GM12892 (cell line): ENCODE measurements at regions not wholly inside any gene's neighbourhood (a gene's known extent, or its start where the extent isn't known, plus 50 kb on each side); places are given as distances from the start of the nearest gene placed in this dataset.

ENCODE experiments used
- DNase-seq: peaks from one replicate; pipeline ENCODE4 v3.0.0; 2011; ENCODE audit not compliant: insufficient read length
- FAIRE-seq: peaks from 2 replicates; lab custom pipeline; 2011; peaks lifted over from hg19 to GRCh38; lab: Jason Lieb, UNC
- POLR2A ChIP-seq: IDR thresholded peaks from 2 replicates; pipeline ENCODE4 v1.6.1; 2011; ENCODE audit warnings: low read depth, low read length, control low read depth
- POLR2AphosphoS5 ChIP-seq: IDR thresholded peaks from 2 replicates; pipeline ENCODE4 v1.6.1; 2011; ENCODE audit warnings: low read depth, low read length, control low read depth
- TAF1 ChIP-seq: IDR thresholded peaks from 2 replicates; pipeline ENCODE4 v1.6.1; 2011; ENCODE audit warnings: low read depth, mild to moderate bottlenecking, control low read depth, low read length, borderline replicate concordance

DNA sequence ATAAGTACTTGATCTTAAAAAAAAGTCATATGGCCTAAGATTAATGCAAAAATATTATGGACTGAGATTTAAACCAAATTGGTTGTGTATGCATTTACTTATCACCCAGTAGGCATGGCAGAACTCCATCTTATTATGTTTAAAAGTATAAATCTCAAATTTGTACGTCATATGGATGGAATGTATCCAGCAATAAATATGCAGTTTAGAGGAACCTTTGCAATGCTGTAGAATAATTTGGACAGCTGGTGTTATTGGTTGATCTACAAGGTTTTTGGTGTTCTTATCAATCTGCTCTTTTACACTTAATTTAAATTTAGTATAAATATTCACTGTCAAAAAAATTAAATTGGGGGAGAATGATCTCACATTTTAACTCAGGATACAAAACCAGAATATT, 640.2 kb downstream of the SATB2 start:
- no peak for TF ChIP-seq POLR2A
- no peak for TF ChIP-seq TAF1
- TF ChIP-seq POLR2AphosphoS5, result no peak
- DNase-seq, result no peak

DNA sequence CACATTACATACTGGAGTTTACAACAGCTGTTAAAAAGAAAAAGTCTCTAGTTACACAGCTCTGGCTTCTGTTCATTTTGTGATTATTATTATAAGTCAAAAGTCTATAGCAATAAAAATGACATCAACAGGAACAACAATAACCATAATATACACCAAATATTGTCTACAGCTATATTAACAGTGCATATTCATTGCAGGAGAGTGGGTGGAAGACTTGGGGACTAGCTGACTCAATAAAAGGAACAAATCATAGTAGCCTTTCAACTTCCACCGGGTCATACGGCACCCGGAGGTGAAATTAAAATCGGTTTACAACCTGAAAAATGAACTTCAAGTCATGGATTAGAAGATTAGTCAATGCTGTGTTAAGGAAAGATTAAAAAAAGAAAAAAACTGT, 642.1 kb downstream of the SATB2 start:
- FAIRE-seq, result no peak
- TF ChIP-seq POLR2A (no peak), POLR2AphosphoS5 (no peak), TAF1 (no peak)
- DNase-seq, result no peak

More for the DNA sequence above, 640.2 kb downstream of the SATB2 start:
- FAIRE-seq, result no peak

DNA sequence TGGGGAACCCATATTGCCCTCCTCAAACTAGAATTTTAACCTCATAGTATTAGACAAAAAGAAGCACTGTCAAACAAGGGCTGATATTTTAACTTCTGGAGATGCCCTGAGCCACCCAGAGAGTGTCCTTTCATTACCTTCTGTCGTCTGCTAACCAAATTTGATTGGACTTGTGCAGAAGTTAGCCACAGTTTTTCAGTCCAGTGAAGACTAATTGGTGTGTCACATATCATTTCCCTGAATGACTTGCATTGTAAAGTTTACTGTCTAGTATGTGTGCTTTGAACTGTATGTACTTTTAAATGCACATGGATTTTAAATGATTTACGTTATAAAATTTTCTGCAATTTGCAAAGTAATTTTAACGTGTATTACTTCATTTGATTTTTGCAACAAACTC, 646.5 kb downstream of the SATB2 start:
- no peak for TF ChIP-seq POLR2AphosphoS5
- no peak for TF ChIP-seq TAF1
- no peak for TF ChIP-seq POLR2A
- no peak for DNase-seq
- no peak for FAIRE-seq

DNA sequence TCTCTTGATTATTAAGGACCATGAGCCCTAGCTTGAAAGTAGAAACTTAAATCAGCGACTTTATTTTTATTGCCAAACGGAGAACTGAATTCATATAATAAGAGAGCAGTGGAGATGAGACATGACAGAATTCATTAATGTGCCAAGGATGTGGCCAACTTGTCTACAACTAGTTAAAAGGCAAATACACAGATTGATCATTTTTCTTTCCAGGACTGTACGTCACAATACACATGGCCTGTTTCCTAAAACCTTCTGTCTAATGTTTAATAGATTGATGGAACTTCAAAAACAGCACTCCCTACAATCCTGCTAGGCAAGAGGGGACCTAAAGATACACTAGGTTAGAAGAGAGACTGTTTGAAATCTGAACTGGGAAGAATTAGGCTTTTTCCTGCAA, 647.8 kb downstream of the SATB2 start:
- no peak for DNase-seq
- no peak for FAIRE-seq
- no peak for TF ChIP-seq POLR2AphosphoS5
- TF ChIP-seq TAF1, result no peak
- TF ChIP-seq POLR2A, result no peak

DNA sequence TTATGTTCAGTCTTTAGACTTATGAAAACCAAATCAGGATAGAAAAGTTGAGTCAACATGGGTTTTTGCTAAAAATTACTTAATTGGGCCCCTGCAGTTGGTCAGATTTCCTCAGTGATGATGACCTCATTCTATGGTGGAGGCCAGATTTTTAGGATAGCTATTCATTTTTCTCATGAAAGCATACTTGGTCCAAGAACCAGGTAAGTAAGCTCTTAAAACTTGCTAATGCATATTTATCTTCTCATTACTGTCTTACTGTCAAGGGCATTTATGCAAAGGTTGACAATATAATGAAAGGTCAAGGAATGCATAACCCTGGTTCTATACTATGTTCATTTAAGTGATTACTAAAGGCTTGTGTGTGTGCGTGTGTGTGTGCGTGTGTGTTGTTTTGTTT, 650.6 kb downstream of the SATB2 start:
- FAIRE-seq (no peak), DNase-seq (no peak)
- no peak for TF ChIP-seq TAF1
- TF ChIP-seq POLR2AphosphoS5, result no peak
- TF ChIP-seq POLR2A, result no peak

DNA sequence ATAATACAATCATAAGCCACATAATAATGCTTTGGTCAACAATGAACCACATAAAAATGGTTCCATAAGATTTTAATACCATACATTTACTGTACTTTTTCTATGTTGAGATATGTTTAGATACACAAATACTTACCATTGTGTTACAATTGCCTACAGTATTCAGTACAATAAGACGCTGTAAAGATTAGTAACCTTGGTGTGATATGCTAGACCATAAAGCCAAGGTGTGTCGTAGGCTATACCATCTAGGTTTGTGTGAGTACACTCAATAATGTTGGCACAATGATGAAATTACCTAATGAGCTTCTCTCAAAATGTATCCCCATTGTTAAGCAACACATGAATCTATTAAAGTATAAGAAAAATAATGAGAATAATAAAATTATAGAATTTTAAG, 662.3 kb downstream of the SATB2 start:
- no peak for TF ChIP-seq TAF1
- TF ChIP-seq POLR2AphosphoS5, result no peak
- TF ChIP-seq POLR2A, result no peak
- no peak for DNase-seq
- no peak for FAIRE-seq

DNA sequence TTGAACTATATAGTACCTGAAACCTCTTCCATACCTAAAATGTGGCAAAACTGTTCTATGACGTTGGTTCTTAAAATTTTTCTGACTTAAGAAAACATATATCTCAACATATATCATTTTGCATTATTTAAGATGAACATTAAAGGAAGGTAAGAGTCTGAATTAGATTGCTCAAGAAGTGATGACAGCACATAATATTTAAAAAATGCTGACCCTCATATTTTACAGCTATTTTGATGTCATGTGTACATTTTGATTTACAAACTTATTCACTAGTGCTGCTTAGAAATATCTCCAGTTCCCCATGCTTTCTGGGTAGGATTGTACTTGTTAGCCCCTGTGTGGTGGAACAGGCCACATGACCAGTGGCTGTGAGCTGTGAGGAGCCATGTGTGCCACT, 666.1 kb downstream of the SATB2 start:
- TF ChIP-seq POLR2AphosphoS5 (no peak), POLR2A (no peak), TAF1 (no peak)
- no peak for DNase-seq
- FAIRE-seq, result no peak

DNA sequence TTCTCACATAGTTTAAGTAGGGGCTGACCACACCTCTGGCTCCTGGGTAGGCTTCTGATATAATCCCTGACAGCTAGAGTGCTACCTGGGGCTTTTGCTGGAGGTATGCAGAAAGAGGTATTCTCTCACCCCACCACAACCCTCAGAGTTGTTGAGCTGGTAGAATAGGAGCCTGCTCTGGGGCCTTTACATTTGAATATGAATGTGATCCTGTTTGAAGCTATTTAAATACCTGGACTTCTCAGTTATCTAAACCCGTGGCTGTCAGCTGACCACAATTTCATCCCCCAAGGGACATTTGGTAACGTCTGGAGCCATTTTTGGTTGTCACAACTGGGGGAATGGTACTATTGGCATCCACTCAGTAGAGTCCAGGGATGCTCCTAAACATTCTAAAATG, 669.1 kb downstream of the SATB2 start:
- no peak for FAIRE-seq
- TF ChIP-seq TAF1 (no peak), POLR2A (no peak), POLR2AphosphoS5 (no peak)
- DNase-seq, result no peak

DNA sequence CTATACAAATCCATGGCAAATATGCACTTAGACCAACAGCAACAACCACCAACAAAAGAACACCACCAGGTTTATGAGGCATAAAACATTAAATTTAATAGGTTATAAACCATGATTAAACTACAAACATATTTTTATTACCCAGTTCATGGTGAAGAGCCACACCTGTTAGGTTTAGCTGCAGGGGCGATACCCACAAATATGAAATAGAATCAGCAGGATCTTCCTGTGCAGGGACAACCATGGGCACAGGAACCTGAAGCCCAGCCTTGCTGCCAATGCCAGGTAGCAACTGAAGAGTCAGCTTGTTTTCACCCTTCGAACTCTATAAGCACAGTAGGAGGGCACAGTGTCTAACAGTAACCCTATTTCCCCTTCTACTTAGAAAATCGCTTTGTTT, 675.0 kb downstream of the SATB2 start:
- TF ChIP-seq TAF1 (no peak), POLR2A (no peak), POLR2AphosphoS5 (no peak)
- DNase-seq (no peak), FAIRE-seq (no peak)

DNA sequence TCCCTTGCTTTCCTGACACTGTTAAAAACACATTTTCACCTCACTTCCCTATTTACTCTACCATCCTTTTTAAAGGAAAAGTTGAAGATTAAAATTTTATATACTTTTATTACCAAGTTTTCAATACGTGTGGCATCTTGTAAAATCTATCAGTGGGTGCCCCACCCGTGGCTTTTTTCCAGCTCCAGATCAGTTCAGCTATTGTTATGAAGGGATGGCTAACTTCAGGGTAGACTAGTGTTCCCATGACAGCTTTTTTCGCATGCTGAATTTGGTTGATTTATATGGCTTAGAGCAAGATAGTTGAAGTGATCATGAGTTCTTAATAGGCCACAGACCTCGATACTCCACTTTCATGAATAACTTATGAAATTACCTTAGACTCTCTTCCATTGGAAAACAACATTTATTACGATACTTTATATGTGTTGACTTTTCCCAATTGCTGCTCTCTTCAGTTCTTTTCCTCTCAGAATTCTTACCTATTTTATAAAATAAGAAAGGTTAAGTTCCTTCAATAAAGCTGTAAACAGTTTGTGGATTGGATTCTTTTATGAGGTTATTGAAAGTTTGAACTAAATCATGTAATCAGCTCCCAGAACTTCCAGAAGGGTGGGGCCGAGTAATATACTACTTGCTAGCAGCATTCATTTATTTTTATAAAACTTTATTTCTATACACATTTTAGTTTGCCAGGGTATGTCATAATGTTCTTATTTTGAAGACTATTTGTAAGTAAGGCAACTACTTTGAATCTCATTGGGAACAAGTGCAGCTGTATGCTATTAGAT, 680.9 kb downstream of the SATB2 start:
- TF ChIP-seq TAF1, result no peak
- TF ChIP-seq POLR2A, result no peak
- TF ChIP-seq POLR2AphosphoS5, result no peak
- FAIRE-seq (no peak), DNase-seq (no peak)

DNA sequence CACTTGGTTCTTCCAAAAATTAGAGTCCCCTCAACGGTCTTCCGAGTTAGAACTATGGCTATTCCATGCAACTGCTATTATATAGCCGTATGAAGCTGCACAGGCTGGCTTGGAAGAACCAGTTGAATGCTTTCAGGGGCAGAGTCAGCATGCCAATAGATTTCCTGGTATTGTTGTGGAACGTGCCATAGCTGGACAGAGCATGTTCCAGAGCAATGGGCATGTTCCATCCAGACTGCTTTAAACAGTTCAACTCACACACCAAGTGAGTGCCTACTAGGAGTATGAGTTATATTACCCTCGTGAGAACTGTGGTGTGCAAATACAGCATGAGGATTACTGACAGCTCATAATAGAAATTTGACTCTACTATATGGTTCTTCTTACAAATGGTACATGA, 682.0 kb downstream of the SATB2 start:
- DNase-seq (no peak), FAIRE-seq (no peak)
- TF ChIP-seq TAF1 (no peak), POLR2A (no peak), POLR2AphosphoS5 (no peak)

DNA sequence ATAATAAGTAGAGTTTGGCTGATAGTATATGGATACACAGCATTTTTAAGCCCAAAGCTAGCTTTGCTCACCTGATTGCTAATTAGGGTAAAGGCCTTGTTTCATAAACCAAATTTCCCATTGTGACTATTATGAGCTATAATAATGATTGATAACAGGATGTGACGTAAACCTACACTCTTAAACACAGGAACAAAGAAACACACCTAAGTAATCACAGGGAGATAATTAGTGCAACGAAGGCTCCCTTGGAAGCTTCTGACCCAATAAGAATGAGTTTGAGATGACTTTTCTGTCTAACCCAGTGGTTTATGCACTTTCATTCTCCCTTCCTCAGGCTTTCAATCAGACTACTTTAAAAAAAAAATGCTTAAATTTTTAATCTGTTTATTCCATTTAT, 683.2 kb downstream of the SATB2 start:
- no peak for FAIRE-seq
- TF ChIP-seq POLR2AphosphoS5, result no peak
- TF ChIP-seq POLR2A, result no peak
- TF ChIP-seq TAF1, result no peak
- no peak for DNase-seq
